K562 (cell line): ENCODE measurements at regions not wholly inside any gene's neighbourhood (a gene's known extent, or its start where the extent isn't known, plus 50 kb on each side); places are given as distances from the start of the nearest gene placed in this dataset.

Experiments
- ATAC-seq: fragments of 200-7000 bp; cut with Tn5 transposase; 3 replicates; pipeline ENCODE4 v1.9.1; 2020; ENCODE audit warnings: moderate library complexity
- BruUV-seq: library from RNA; stranded (reverse); fragments of 400-500 nt; replicated peaks from 2 replicates; lab custom pipeline; 2021; lab: Mats Ljungman, UMichigan
- CTCF ChIA-PET: fragments of 300-600 bp; formaldehyde crosslinking; extraction: SDS; loops from one replicate; lab custom pipeline; 2021; ENCODE audit warnings: low intra/inter-chr PET ratio; lab: Yijun Ruan, JAX
- POLR2A ChIA-PET: fragments of 300-600, 350-650 bp; sonication (Branson Sonifier 250); formaldehyde crosslinking; extraction: SDS; loops from one replicate; lab custom pipeline; 2021; ENCODE audit warnings: antibody characterized with exemption, inconsistent platforms; lab: Yijun Ruan, JAX
- DNase-seq, 4 experiments: peaks; one replicate each; pipeline versions ENCODE4 v3.0.0 to v3.0.0-alpha.2; 2011 to 2018; ENCODE audit warnings: low spot score in 3 of 4, mixed read lengths in 3 of 4; ENCODE audit errors: extremely low read depth in 1 of 4
- FAIRE-seq: peaks from 2 replicates; lab custom pipeline; 2011; peaks lifted over from hg19 to GRCh38; lab: Jason Lieb, UNC
- H2AFZ ChIP-seq: 2 replicates; pipeline ENCODE4 v1.6.0; 2011; ENCODE audit warnings: low read depth, low read length, control low read depth, inconsistent platforms
- H3K27ac ChIP-seq: fragments of 200-600 bp; 3 replicates; pipeline ENCODE4 v1.8.0; 2011; ENCODE audit warnings: low read depth, mild to moderate bottlenecking, control low read depth, inconsistent platforms, low read length, moderate library complexity, mixed read lengths; ENCODE audit errors: extremely low read depth
- H3K27me3 ChIP-seq, 2 experiments: fragments of 300-600 bp in 1 of 2; 2 replicates in 1 of 2; 3 replicates in 1 of 2; pipeline versions ENCODE4 v1.6.0 to v1.8.0; 2011; ENCODE audit warnings: inconsistent platforms in 2 of 2, low read length in 2 of 2, mild to moderate bottlenecking in 1 of 2, mixed read lengths in 1 of 2, moderate library complexity in 1 of 2; ENCODE audit not compliant: control insufficient read depth in 2 of 2, insufficient read depth in 2 of 2
- H3K36me3 ChIP-seq: fragments of 300-600 bp; 3 replicates; pipeline ENCODE4 v1.8.0; 2011; ENCODE audit warnings: mild to moderate bottlenecking, low read length, inconsistent platforms; ENCODE audit not compliant: control insufficient read depth, insufficient read depth
- H3K4me1 ChIP-seq, 2 experiments: fragments of 200-600 bp in 1 of 2; replicated peaks in 1 of 2; 2 replicates in 1 of 2; 3 replicates in 1 of 2; pipeline versions ENCODE4 v1.5.1 to v1.8.0; 2011; ENCODE audit warnings: inconsistent platforms in 2 of 2, low read length in 2 of 2, mild to moderate bottlenecking in 1 of 2, mixed read lengths in 1 of 2, moderate library complexity in 1 of 2; ENCODE audit not compliant: control insufficient read depth in 2 of 2, insufficient read depth in 2 of 2
- H3K4me2 ChIP-seq: 2 replicates; pipeline ENCODE4 v1.6.1; 2011; ENCODE audit warnings: low read length, control low read depth, inconsistent platforms, mixed read lengths; ENCODE audit not compliant: insufficient read depth
- H3K4me3 ChIP-seq: fragments of 200-600 bp; sonication (generic), shearing (Covaris generic); 2 replicates; pipeline ENCODE4 v1.5.1; 2016; ENCODE audit warnings: control low read depth, inconsistent platforms
- H3K79me2 ChIP-seq: fragments of 200-600 bp; 3 replicates; pipeline ENCODE4 v1.8.0; 2011; ENCODE audit warnings: low read length, inconsistent platforms; ENCODE audit not compliant: control insufficient read depth, insufficient read depth
- H3K9ac ChIP-seq, 2 experiments: 2 replicates each; pipeline versions ENCODE4 v1.6.0 to v1.6.1; 2011; ENCODE audit warnings: low read depth in 2 of 2, low read length in 2 of 2, control low read depth in 1 of 2, inconsistent platforms in 1 of 2, mild to moderate bottlenecking in 1 of 2, mixed read lengths in 1 of 2; ENCODE audit not compliant: insufficient read depth in 1 of 2
- H3K9me1 ChIP-seq: one replicate; pipeline ENCODE4 v1.6.0; 2011; ENCODE audit warnings: inconsistent platforms, mild to moderate bottlenecking, low read length, moderate library complexity; ENCODE audit not compliant: control insufficient read depth, insufficient read depth
- H3K9me3 ChIP-seq: replicated peaks from 2 replicates; pipeline ENCODE4 v1.5.1; 2011; ENCODE audit warnings: low read depth, low read length, inconsistent platforms; ENCODE audit not compliant: control insufficient read depth, insufficient read depth
- H4K20me1 ChIP-seq: replicated peaks from 2 replicates; pipeline ENCODE4 v1.6.1; 2011; ENCODE audit warnings: low read length, inconsistent platforms, mixed read lengths; ENCODE audit not compliant: control insufficient read depth, insufficient read depth
- ARID3B ChIP-seq: fragments of 250-450 bp; sonication (Bioruptor Pico); IDR thresholded peaks from 2 replicates; pipeline ENCODE4 v1.4.0; 2020; ENCODE audit warnings: borderline replicate concordance
- EWSR1 ChIP-seq: fragments of 450-650 bp; IDR thresholded peaks from 2 replicates; pipeline ENCODE4 v1.6.1; 2018; ENCODE audit warnings: borderline replicate concordance, mild to moderate bottlenecking, low read depth, moderate library complexity; ENCODE audit not compliant: partially characterized antibody
- HNRNPK ChIP-seq: fragments of 200-400 bp; formaldehyde crosslinking; IDR thresholded peaks from one replicate; pipeline ENCODE4 v1.6.1; 2018; ENCODE audit warnings: mild to moderate bottlenecking, low read depth, low read length; ENCODE audit not compliant: poor library complexity, severe bottlenecking
- NR2F6 ChIP-seq: fragments of 450-650 bp; formaldehyde crosslinking; IDR thresholded peaks from 2 replicates; pipeline ENCODE4 v1.4.0; 2020; ENCODE audit warnings: mild to moderate bottlenecking
- PYGO2 ChIP-seq: fragments of 450-650 bp; IDR thresholded peaks from 2 replicates; pipeline ENCODE4 v1.6.1; 2016; ENCODE audit warnings: mild to moderate bottlenecking, missing genetic modification characterization, moderate library complexity, missing compliant biosample characterization
- RB1 ChIP-seq: fragments of 450-650 bp; IDR thresholded peaks from 2 replicates; pipeline ENCODE4 v1.6.1; 2017; ENCODE audit warnings: low read depth, mild to moderate bottlenecking
- RBM25 ChIP-seq: fragments of 200-400 bp; formaldehyde crosslinking; IDR thresholded peaks from 2 replicates; pipeline ENCODE4 v1.6.1; 2018; ENCODE audit warnings: low read length, low read depth, moderate library complexity; ENCODE audit not compliant: severe bottlenecking
- RREB1 ChIP-seq: fragments of 250-450 bp; sonication (Bioruptor Pico); IDR thresholded peaks from 2 replicates; pipeline ENCODE4 v1.4.0; 2020
- STAT6 ChIP-seq: sonication (generic); formaldehyde crosslinking; IDR thresholded peaks from 2 replicates; pipeline ENCODE4 v1.8.1; 2023; ENCODE audit warnings: mild to moderate bottlenecking, missing genetic modification reagents
- ZNF134 ChIP-seq: fragments of 250-450 bp; sonication (Bioruptor Pico); conservative IDR thresholded peaks from 2 replicates; pipeline ENCODE4 v1.4.0; 2020
- WGBS: fragments of 100-300 bp; shearing (Covaris generic); methylation state at CpG from one replicate; pipeline ENCODE4 v1.1.6; 2016; ENCODE audit warnings: low coverage, mixed read lengths; ENCODE audit not compliant: insufficient coverage; ENCODE audit errors: missing lambda C conversion rate; 5-methylcytosine and 5-hydroxymethylcytosine counted together
- in situ Hi-C: fragments of 300-500 bp; cut with MboI; formaldehyde crosslinking; loops from 4 replicates; pipeline ENCODE4 v1.15.0; 2018; ENCODE audit warnings: inconsistent platforms, mixed read lengths
- intact Hi-C: fragments of 100-400 bp; cut with micrococcal nuclease; formaldehyde crosslinking; loops from 2 replicates; pipeline ENCODE4 v1.14.2; 2022

GRCh38 chr5:30878296-30878695, 315.2 kb upstream of the CDH6 start (continued):
- no peak for TF ChIP-seq STAT6 (CRISPR knock-in tag)
- TF ChIP-seq RBM25: no peak

- no peak overlapping the region for H3K27ac ChIP-seq
- H3K4me1 ChIP-seq: no peaks in the 10 kb centered on the region
- H3K9me1 ChIP-seq: no peaks in the 10 kb centered on the region
- H2AFZ ChIP-seq: no peak overlapping the region
- intact Hi-C loops (no loop called here), in situ Hi-C loops (no loop called here)
- ATAC-seq: no peak
- H3K4me2 ChIP-seq: no peak overlapping the region
- H3K9me3 ChIP-seq: no peaks in the 10 kb centered on the region; the same call in none of the 2 replicates
- CTCF ChIA-PET: no interaction called here
- H4K20me1 ChIP-seq: no peaks in the 10 kb centered on the region
- POLR2A ChIA-PET: no interaction called here
- no peaks in the 10 kb centered on the region for H3K36me3 ChIP-seq
- DNase-seq: no peak
- H3K9ac ChIP-seq: no peak overlapping the region
- BruUV-seq: no TSS peak
- H3K27me3 ChIP-seq: no peaks in the 10 kb centered on the region
- no peaks in the 10 kb centered on the region for H3K79me2 ChIP-seq
- under 1% methylated on average over 10 of the region's 10 CpGs for WGBS
- H3K4me3 ChIP-seq: no peak overlapping the region
- no peak for FAIRE-seq
- TF ChIP-seq RREB1 (CRISPR knock-in tag): no peak
- TF ChIP-seq EWSR1: no peak
- TF ChIP-seq PYGO2 (tag): no peak
- TF ChIP-seq ARID3B (CRISPR knock-in tag): no peak
- no peak for TF ChIP-seq HNRNPK
- TF ChIP-seq RB1: no peak
- no peak for TF ChIP-seq NR2F6 (CRISPR knock-in tag)
- no peak for TF ChIP-seq ZNF134 (CRISPR knock-in tag)
Observed at GRCh38 chr5:30874241-30875034, 319.0 kb upstream of the CDH6 start.
